Ishikawa (cell line): ENCODE measurements at regions not wholly inside any gene's neighbourhood (a gene's known extent, or its start where the extent isn't known, plus 50 kb on each side); places are given as distances from the start of the nearest gene placed in this dataset.

Experiments
- CEBPB ChIP-seq: IDR thresholded peaks from 2 replicates; pipeline ENCODE4 v1.6.1; 2012
- CREB1 ChIP-seq: IDR thresholded peaks from 2 replicates; pipeline ENCODE4 v1.6.1; 2012; ENCODE audit warnings: low read depth
- EGR1 ChIP-seq: IDR thresholded peaks from 2 replicates; pipeline ENCODE4 v1.6.1; 2012
- EP300 ChIP-seq: IDR thresholded peaks from 2 replicates; pipeline ENCODE4 v1.6.1; 2012; ENCODE audit warnings: borderline replicate concordance
- MAX ChIP-seq: IDR thresholded peaks from 2 replicates; pipeline ENCODE4 v1.6.1; 2012
- RAD21 ChIP-seq: IDR thresholded peaks from 2 replicates; pipeline ENCODE4 v1.6.1; 2012; ENCODE audit warnings: low read depth
- TAF1 ChIP-seq: IDR thresholded peaks from 2 replicates; pipeline ENCODE4 v1.6.1; 2012; ENCODE audit warnings: low read depth, mild to moderate bottlenecking
- TEAD4 ChIP-seq: IDR thresholded peaks from 2 replicates; pipeline ENCODE4 v1.6.1; 2012
- USF1 ChIP-seq: IDR thresholded peaks from 2 replicates; pipeline ENCODE4 v1.6.1; 2012

DNA sequence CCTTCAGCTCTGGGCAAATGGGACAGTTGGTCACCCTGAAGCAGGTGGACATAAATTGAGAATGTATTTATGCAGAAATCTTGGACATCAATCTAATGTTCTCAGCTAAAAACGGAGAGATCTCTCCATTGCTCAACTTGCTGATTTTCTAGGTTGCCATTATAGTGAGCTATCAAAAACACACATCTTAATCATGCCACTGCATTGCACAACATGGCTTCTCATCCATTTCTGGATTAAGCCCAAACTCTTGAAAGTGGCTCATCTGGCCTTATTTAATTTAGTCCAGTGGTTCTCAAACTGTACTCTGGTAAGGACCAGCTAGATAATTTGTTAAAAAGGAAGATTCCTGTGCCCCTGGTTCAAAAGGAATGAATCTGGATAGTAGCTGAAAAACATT is 324.9 kb upstream of the CITED2 start:
- TF ChIP-seq EP300 (no peak), MAX (no peak), RAD21 (no peak), CEBPB (no peak), USF1 (no peak), CREB1 (no peak), EGR1 (no peak), TAF1 (no peak), TEAD4 (no peak)
